GOT3 (cell line): ENCODE measurements at regions not wholly inside any gene's neighbourhood (a gene's known extent, or its start where the extent isn't known, plus 50 kb on each side); places are given as distances from the start of the nearest gene placed in this dataset.

ENCODE experiments used
- DNase-seq: peaks from one replicate; lab custom pipeline; 2025; ENCODE audit warnings: mixed read lengths; lab: John Stamatoyannopoulos, UW

- no peak for DNase-seq
Observed at GRCh38 chr2:66721776-66722175, 286.9 kb downstream of the MEIS1 start.

GRCh38 chr2:66724241-66724640 is 289.3 kb downstream of the MEIS1 start:
- DNase-seq = no peak

GRCh38 chr2:66729416-66730330 is 294.7 kb downstream of the MEIS1 start:
- no peak for DNase-seq

- no peak for DNase-seq
Observed at GRCh38 chr2:66730441-66730840, 295.5 kb downstream of the MEIS1 start.

- DNase-seq = no peak
Observed at GRCh38 chr2:66733364-66733999, 298.6 kb downstream of the MEIS1 start.

- DNase-seq = no peak
Observed at GRCh38 chr2:66748939-66749338, 314.0 kb downstream of the MEIS1 start.

- no peak for DNase-seq
Observed at GRCh38 chr2:66749566-66749965, 314.6 kb downstream of the MEIS1 start.

- no peak for DNase-seq
Observed at GRCh38 chr2:66753257-66753656, 318.3 kb downstream of the MEIS1 start.

- no peak for DNase-seq
Observed at GRCh38 chr2:66753660-66754059, 318.7 kb downstream of the MEIS1 start.

GRCh38 chr2:66755974-66756373 is 321.0 kb downstream of the MEIS1 start:
- no peak for DNase-seq

GRCh38 chr2:66761826-66762225 is 326.9 kb downstream of the MEIS1 start:
- DNase-seq = no peak

- DNase-seq = no peak
Observed at GRCh38 chr2:66762761-66763160, 327.8 kb downstream of the MEIS1 start.

GRCh38 chr2:66766582-66766981 is 331.7 kb downstream of the MEIS1 start:
- no peak for DNase-seq

- DNase-seq = no peak
Observed at GRCh38 chr2:66771359-66771976, 336.5 kb downstream of the MEIS1 start.

GRCh38 chr2:66772618-66773017 is 337.7 kb downstream of the MEIS1 start:
- no peak for DNase-seq

GRCh38 chr2:66775730-66776422 is 341.0 kb downstream of the MEIS1 start:
- DNase-seq = no peak

GRCh38 chr2:66781804-66782203 is 346.9 kb downstream of the MEIS1 start:
- no peak for DNase-seq

- no peak for DNase-seq
Observed at GRCh38 chr2:66782780-66783361, 347.9 kb downstream of the MEIS1 start.

- DNase-seq = no peak
Observed at GRCh38 chr2:66789741-66790140, 354.8 kb downstream of the MEIS1 start.

- DNase-seq = no peak
Observed at GRCh38 chr2:66790651-66791181, 355.8 kb downstream of the MEIS1 start.

- no peak for DNase-seq
Observed at GRCh38 chr2:66794070-66794469, 359.1 kb downstream of the MEIS1 start.

- DNase-seq = no peak
Observed at GRCh38 chr2:66794551-66794950, 359.6 kb downstream of the MEIS1 start.
